Thyroid gland (tissue), 4 donors: ENCODE measurements at regions not wholly inside any gene's neighbourhood (a gene's known extent, or its start where the extent isn't known, plus 50 kb on each side); places are given as distances from the start of the nearest gene placed in this dataset.

Experiments used
- DNase-seq, 2 donors: peaks; one replicate each; pipeline ENCODE4 v3.0.0-alpha.2; 2019
- H3K27ac ChIP-seq, 3 donors: fragments of 200-600 bp; sonication (generic); 1 replicate in 2 of 3; 2 replicates in 1 of 3; pipeline ENCODE4 v1.5.1; 2016 to 2019; ENCODE audit warnings: mild to moderate bottlenecking in 1 of 3, moderate library complexity in 1 of 3
- H3K27me3 ChIP-seq: fragments of 200-600 bp; sonication (generic); one replicate; pipeline ENCODE4 v1.5.1; 2019
- H3K36me3 ChIP-seq, 2 donors: fragments of 200-600 bp; sonication (generic); one replicate each; pipeline ENCODE4 v1.5.1; 2016 to 2019
- H3K4me1 ChIP-seq, 2 donors: fragments of 200-600 bp; sonication (generic); one replicate each; pipeline ENCODE4 v1.5.1; 2017 to 2019
- H3K4me3 ChIP-seq, 3 donors: fragments of 200-600 bp; sonication (generic); replicated peaks in 1 of 3; 1 replicate in 2 of 3; 2 replicates in 1 of 3; pipeline ENCODE4 v1.5.1; 2016; ENCODE audit warnings: mild to moderate bottlenecking in 1 of 3
- H3K9me3 ChIP-seq: fragments of 200-600 bp; sonication (generic); one replicate; pipeline ENCODE4 v1.5.1; 2017
- CTCF ChIP-seq, 6 experiments: fragments of 200-600 bp in 3 of 6; fragments of 450-650 bp in 3 of 6; sonication (generic) in 3 of 6; IDR thresholded peaks; one replicate each; pipeline ENCODE4 v1.5.1; 2016 to 2019; ENCODE audit warnings: antibody characterized with exemption in 6 of 6, mild to moderate bottlenecking in 2 of 6, inconsistent platforms in 1 of 6, moderate library complexity in 1 of 6
- POLR2A ChIP-seq, 2 donors: fragments of 450-650 bp; IDR thresholded peaks; one replicate each; pipeline ENCODE4 v1.6.1; 2017; ENCODE audit warnings: antibody characterized with exemption in 2 of 2, mild to moderate bottlenecking in 2 of 2, moderate library complexity in 1 of 2
- WGBS, 2 donors: methylation state at CpG; one replicate each; pipeline ENCODE4 v1.1.5; 2017; 5-methylcytosine and 5-hydroxymethylcytosine counted together
- intact Hi-C: fragments of 100-400 bp; cut with DNase I; formaldehyde crosslinking; loops from one replicate; pipeline ENCODE4 v1.15.1; 2023

GRCh38 chr5:102624405-102624804 is 125.6 kb upstream of the SLCO6A1 start:
- 26 to 34% methylated on average over 6 of the region's 6 CpGs for WGBS, 2 donors
- TF ChIP-seq POLR2A (IDR thresholded peaks at IDR 0.05): no peak
- no peak for TF ChIP-seq CTCF (IDR thresholded peaks at IDR 0.05)
- no peak overlapping the region for H3K27ac ChIP-seq

GRCh38 chr5:102625468-102625867 is 126.7 kb upstream of the SLCO6A1 start:
- TF ChIP-seq CTCF (IDR thresholded peaks at IDR 0.05): no peak
- no peak for TF ChIP-seq POLR2A (IDR thresholded peaks at IDR 0.05)
- Histone ChIP-seq H3K27ac (no peak overlapping the region), H3K4me3 (no peak overlapping the region), H3K27me3 (no peaks in the 10 kb centered on the region), H3K4me1 (peaks cover 8 to 20% of the 10 kb centered on the region in 2 donors), H3K36me3 (no peaks in the 10 kb centered on the region), H3K9me3 (no peaks in the 10 kb centered on the region)
- no peak for DNase-seq
- intact Hi-C loops: no loop called here

More at GRCh38 chr5:102624405-102624804, 125.6 kb upstream of the SLCO6A1 start:
- H3K36me3 ChIP-seq: no peaks in the 10 kb centered on the region
- peaks cover 4 to 15% of the 10 kb centered on the region in 2 donors for H3K4me1 ChIP-seq
- H3K9me3 ChIP-seq: no peaks in the 10 kb centered on the region
- no peak overlapping the region for H3K4me3 ChIP-seq
- intact Hi-C loops: no loop called here
- DNase-seq: peak; percentile 13 to 42
- H3K27me3 ChIP-seq: no peaks in the 10 kb centered on the region

GRCh38 chr5:102625928-102626327 is 127.1 kb upstream of the SLCO6A1 start:
- DNase-seq: no peak
- no peaks in the 10 kb centered on the region for H3K9me3 ChIP-seq
- H3K27me3 ChIP-seq: no peaks in the 10 kb centered on the region
- H3K27ac ChIP-seq: no peak overlapping the region
- no peak overlapping the region for H3K4me3 ChIP-seq
- no peaks in the 10 kb centered on the region for H3K36me3 ChIP-seq
- peaks cover 8 to 20% of the 10 kb centered on the region in 2 donors for H3K4me1 ChIP-seq
- intact Hi-C loops: no loop called here
- TF ChIP-seq POLR2A (IDR thresholded peaks at IDR 0.05): no peak
- TF ChIP-seq CTCF (IDR thresholded peaks at IDR 0.05): no peak
- WGBS, 2 donors: 68 to 71% methylated on average over 3 of the region's 3 CpGs

- Histone ChIP-seq H3K4me3 (no peak overlapping the region), H3K36me3 (no peaks in the 10 kb centered on the region), H3K4me1 (peaks cover 8 to 20% of the 10 kb centered on the region in 2 donors), H3K27ac (no peak overlapping the region), H3K9me3 (no peaks in the 10 kb centered on the region), H3K27me3 (no peaks in the 10 kb centered on the region)
- DNase-seq: no peak
- intact Hi-C loops: no loop called here
- TF ChIP-seq CTCF (IDR thresholded peaks at IDR 0.05): no peak
- no peak for TF ChIP-seq POLR2A (IDR thresholded peaks at IDR 0.05)
Measured at GRCh38 chr5:102627315-102627714, 127.8 kb upstream of the PAM start.

GRCh38 chr5:102628441-102629175 is 126.5 kb upstream of the PAM start:
- no peaks in the 10 kb centered on the region for H3K9me3 ChIP-seq
- H3K4me1 ChIP-seq: peaks cover 8 to 20% of the 10 kb centered on the region in 2 donors
- intact Hi-C loops: no loop called here
- H3K27me3 ChIP-seq: no peaks in the 10 kb centered on the region
- TF ChIP-seq POLR2A (IDR thresholded peaks at IDR 0.05) (no peak), CTCF (IDR thresholded peaks at IDR 0.05) (no peak)
- peak; percentile 31 to 41 for DNase-seq
- 59 to 63% methylated on average over 3 of the region's 3 CpGs for WGBS, 2 donors
- H3K36me3 ChIP-seq: no peaks in the 10 kb centered on the region
- no peak overlapping the region for H3K27ac ChIP-seq
- H3K4me3 ChIP-seq: no peak overlapping the region
